OCI-LY7 (cell line): ENCODE measurements at regions not wholly inside any gene's neighbourhood (a gene's known extent, or its start where the extent isn't known, plus 50 kb on each side); places are given as distances from the start of the nearest gene placed in this dataset.

Experiments used
- BruUV-seq: library from RNA; stranded (reverse); fragments of 400-500 nt; replicated peaks from 2 replicates; lab custom pipeline; 2021; lab: Mats Ljungman, UMichigan
- CTCF ChIA-PET: fragments of 300-600 bp; sonication (Branson Sonifier 250); formaldehyde crosslinking; loops from one replicate; lab custom pipeline; 2022; ENCODE audit warnings: antibody characterized with exemption; ENCODE audit not compliant: unreplicated experiment; lab: Charles Lee
- POLR2A ChIA-PET: fragments of 300-600 bp; sonication (Branson Sonifier 250); formaldehyde crosslinking; loops from one replicate; lab custom pipeline; 2022; ENCODE audit warnings: antibody characterized with exemption; lab: Charles Lee
- DNase-seq: peaks from one replicate; pipeline ENCODE4 v3.0.0-alpha.2; 2015; ENCODE audit warnings: low spot score
- H2AFZ ChIP-seq: fragments of 200-600 bp; sonication (generic), shearing (Covaris generic); 2 replicates; pipeline ENCODE4 v1.6.1; 2014; ENCODE audit warnings: mild to moderate bottlenecking, antibody characterized with exemption, low read length, moderate library complexity
- H3K27ac ChIP-seq: fragments of 200-600 bp; sonication (generic); 2 replicates; pipeline ENCODE4 v1.5.1; 2014; ENCODE audit warnings: mixed run types, low read depth, mild to moderate bottlenecking, moderate library complexity, low read length, inconsistent platforms; ENCODE audit not compliant: poor library complexity, severe bottlenecking
- H3K36me3 ChIP-seq: fragments of 200-600 bp; sonication (generic); 2 replicates; pipeline ENCODE4 v1.6.1; 2014; ENCODE audit warnings: mild to moderate bottlenecking, antibody characterized with exemption, low read length, moderate library complexity, mixed read lengths; ENCODE audit not compliant: insufficient read depth
- H3K4me1 ChIP-seq: fragments of 200-600 bp; sonication (generic); 2 replicates; pipeline ENCODE4 v1.5.1; 2014; ENCODE audit warnings: mild to moderate bottlenecking, low read length; ENCODE audit not compliant: insufficient read depth, poor library complexity, severe bottlenecking
- H3K4me2 ChIP-seq: fragments of 200-600 bp; sonication (generic); 2 replicates; pipeline ENCODE4 v1.6.1; 2014; ENCODE audit warnings: mild to moderate bottlenecking, low read length
- H3K4me3 ChIP-seq: fragments of 200-600 bp; sonication (generic); 2 replicates; pipeline ENCODE4 v1.5.1; 2014; ENCODE audit warnings: mild to moderate bottlenecking, low read depth, low read length; ENCODE audit not compliant: poor library complexity, severe bottlenecking
- H3K79me2 ChIP-seq: fragments of 200-600 bp; sonication (generic); 2 replicates; pipeline ENCODE4 v1.6.1; 2016; ENCODE audit warnings: low read depth, mild to moderate bottlenecking, low read length, moderate library complexity, mixed read lengths; ENCODE audit not compliant: insufficient read depth
- H3K9me2 ChIP-seq: fragments of 200-600 bp; sonication (generic); 2 replicates; pipeline ENCODE4 v1.6.1; 2016; ENCODE audit warnings: mild to moderate bottlenecking, low read length, mixed read lengths; ENCODE audit not compliant: insufficient read depth
- H3K9me3 ChIP-seq: fragments of 200-600 bp; sonication (generic); 2 replicates; pipeline ENCODE4 v1.6.1; 2014; ENCODE audit warnings: mild to moderate bottlenecking, mixed run types, low read length, mixed read lengths
- H4K20me1 ChIP-seq: fragments of 200-600 bp; sonication (generic); 2 replicates; pipeline ENCODE4 v1.6.1; 2014; ENCODE audit warnings: mild to moderate bottlenecking, antibody characterized with exemption, low read length, moderate library complexity, mixed read lengths; ENCODE audit not compliant: insufficient read depth
- CTCF ChIP-seq: fragments of 200-600 bp; sonication (generic); conservative IDR thresholded peaks from 2 replicates; pipeline ENCODE4 v1.5.1; 2014; ENCODE audit warnings: mild to moderate bottlenecking, antibody characterized with exemption, low read length, moderate library complexity, mixed read lengths
- EZH2phosphoT487 ChIP-seq: fragments of 200-600 bp; sonication (generic); IDR thresholded peaks from 2 replicates; pipeline ENCODE4 v1.6.1; 2018; ENCODE audit warnings: low read depth, borderline replicate concordance, mild to moderate bottlenecking, mixed run types, antibody characterized with exemption, low read length, moderate library complexity, mixed read lengths
- intact Hi-C: fragments of 100-400 bp; cut with micrococcal nuclease; formaldehyde crosslinking; loops from one replicate; pipeline ENCODE4 v1.10.0; 2022; ENCODE audit not compliant: unreplicated experiment

- no peak for DNase-seq
- Histone ChIP-seq H4K20me1 (no peaks in the 10 kb centered on the region), H3K4me1 (no peaks in the 10 kb centered on the region), H3K4me3 (no peak overlapping the region), H3K27ac (no peak overlapping the region), H3K9me2 (no peaks in the 10 kb centered on the region), H3K79me2 (no peaks in the 10 kb centered on the region), H3K9me3 (no peaks in the 10 kb centered on the region), H3K36me3 (no peaks in the 10 kb centered on the region), H2AFZ (no peak overlapping the region), H3K4me2 (no peak overlapping the region)
- no TSS peak for BruUV-seq
- intact Hi-C loops: no loop called here
- CTCF ChIA-PET: interaction anchor here (0.5 kb wide), 1 partner anchor 126 kb away, joined by 3 read pairs; no protein-coding TSS in a partner anchor
- no peak for TF ChIP-seq CTCF
- no peak for TF ChIP-seq EZH2phosphoT487
- POLR2A ChIA-PET: interaction anchor here (0.7 to 1.1 kb wide), 3 partner anchors 12 to 901 kb away, joined by 3 to 4 read pairs (median 3); no protein-coding TSS in a partner anchor
Observed at GRCh38 chr10:59090817-59091622, 85.4 kb upstream of the PHYHIPL start.

GRCh38 chr10:59093461-59093860 is 83.0 kb upstream of the PHYHIPL start:
- no TSS peak for BruUV-seq
- Histone ChIP-seq H3K9me2 (no peaks in the 10 kb centered on the region), H3K4me3 (no peak overlapping the region), H3K36me3 (no peaks in the 10 kb centered on the region), H4K20me1 (no peaks in the 10 kb centered on the region), H3K27ac (no peak overlapping the region), H3K4me2 (no peak overlapping the region), H2AFZ (no peak overlapping the region), H3K79me2 (no peaks in the 10 kb centered on the region), H3K4me1 (no peaks in the 10 kb centered on the region), H3K9me3 (no peaks in the 10 kb centered on the region)
- DNase-seq: no peak
- intact Hi-C loops: no loop called here
- ChIA-PET CTCF (no interaction called here), POLR2A (interaction anchor here (0.7 to 1.6 kb wide), 2 partner anchors 21 to 1981 kb away, joined by 3 read pairs; no protein-coding TSS in a partner anchor)
- no peak for TF ChIP-seq EZH2phosphoT487
- TF ChIP-seq CTCF: no peak

GRCh38 chr10:59096631-59097030 is 79.8 kb upstream of the PHYHIPL start:
- ChIA-PET CTCF (no interaction called here), POLR2A (no interaction called here)
- TF ChIP-seq EZH2phosphoT487: no peak
- TF ChIP-seq CTCF: no peak
- Histone ChIP-seq H2AFZ (no peak overlapping the region), H3K4me1 (no peaks in the 10 kb centered on the region), H4K20me1 (no peaks in the 10 kb centered on the region), H3K9me3 (no peaks in the 10 kb centered on the region), H3K36me3 (no peaks in the 10 kb centered on the region), H3K27ac (no peak overlapping the region), H3K4me3 (no peak overlapping the region), H3K79me2 (no peaks in the 10 kb centered on the region), H3K4me2 (no peak overlapping the region), H3K9me2 (no peaks in the 10 kb centered on the region)
- BruUV-seq: no TSS peak
- no peak for DNase-seq
- intact Hi-C loops: no loop called here
